HepG2 (cell line): ENCODE measurements at regions not wholly inside any gene's neighbourhood (a gene's known extent, or its start where the extent isn't known, plus 50 kb on each side); places are given as distances from the start of the nearest gene placed in this dataset.

ENCODE experiments used
- ATAC-seq: fragments of 200-7000 bp; cut with Tn5 transposase; 3 replicates; pipeline ENCODE4 v1.9.1; 2020; ENCODE audit warnings: mild to moderate bottlenecking, moderate library complexity
- BruUV-seq: library from RNA; stranded (reverse); fragments of 400-500 nt; replicated peaks from 2 replicates; lab custom pipeline; 2021; lab: Mats Ljungman, UMichigan
- CTCF ChIA-PET: fragments of 300-600 bp; formaldehyde crosslinking; extraction: SDS; loops from one replicate; lab custom pipeline; 2021; ENCODE audit warnings: low total read pairs, inconsistent platforms, low intra/inter-chr PET ratio; lab: Yijun Ruan, JAX
- POLR2A ChIA-PET: fragments of 350-600 bp; sonication (Branson Sonifier 250); formaldehyde crosslinking; loops from one replicate; lab custom pipeline; 2020; ENCODE audit warnings: antibody characterized with exemption, inconsistent platforms; lab: Yijun Ruan, JAX
- DNase-seq: peaks from one replicate; pipeline ENCODE4 v3.0.0-alpha.2; 2015; ENCODE audit warnings: low spot score
- FAIRE-seq: peaks from 3 replicates; lab custom pipeline; 2011; peaks lifted over from hg19 to GRCh38; lab: Jason Lieb, UNC
- H2AFZ ChIP-seq: one replicate; pipeline ENCODE4 v1.6.1; 2011; ENCODE audit warnings: low read length, inconsistent platforms
- H3K27ac ChIP-seq: fragments of 300-600 bp; 3 replicates; pipeline ENCODE4 v1.8.0; 2011; ENCODE audit warnings: mixed run types, mild to moderate bottlenecking, mixed read lengths, low read length, inconsistent platforms; ENCODE audit not compliant: insufficient read depth; ENCODE audit errors: extremely low read length
- H3K27me3 ChIP-seq, 2 experiments: fragments of 200-600 bp in 1 of 2; 2 replicates in 1 of 2; 3 replicates in 1 of 2; pipeline versions ENCODE4 v1.6.0 to v1.8.0; 2011; ENCODE audit warnings: low read length in 2 of 2, mild to moderate bottlenecking in 2 of 2, moderate library complexity in 2 of 2, inconsistent platforms in 1 of 2; ENCODE audit not compliant: insufficient read depth in 2 of 2, control insufficient read depth in 1 of 2
- H3K36me3 ChIP-seq, 2 experiments: fragments of 200-600 bp in 1 of 2; replicated peaks in 1 of 2; 2 replicates in 1 of 2; 3 replicates in 1 of 2; pipeline versions ENCODE4 v1.5.1 to v1.8.0; 2011; ENCODE audit warnings: low read length in 2 of 2, inconsistent platforms in 1 of 2; ENCODE audit not compliant: insufficient read depth in 2 of 2, control insufficient read depth in 1 of 2
- H3K4me1 ChIP-seq: 2 replicates; pipeline ENCODE4 v1.5.1; 2012; ENCODE audit warnings: low read length, inconsistent platforms; ENCODE audit not compliant: insufficient read depth
- H3K4me2 ChIP-seq: 2 replicates; pipeline ENCODE4 v1.6.0; 2011; ENCODE audit warnings: low read depth, low read length, inconsistent platforms
- H3K4me3 ChIP-seq, 3 experiments: fragments of 200-600 bp in 1 of 3; sonication (generic), shearing (Covaris generic) in 1 of 3; replicated peaks in 1 of 3; 2 replicates each; pipeline ENCODE4 v1.5.1; 2011 to 2016; ENCODE audit warnings: low read length in 3 of 3, inconsistent platforms in 2 of 3, low read depth in 2 of 3, mild to moderate bottlenecking in 2 of 3, control low read depth in 1 of 3, mixed read lengths in 1 of 3; ENCODE audit not compliant: insufficient read depth in 1 of 3
- H3K79me2 ChIP-seq: one replicate; pipeline ENCODE4 v1.6.1; 2011; ENCODE audit warnings: low read length, inconsistent platforms; ENCODE audit not compliant: insufficient read depth
- H3K9ac ChIP-seq: 2 replicates; pipeline ENCODE4 v1.6.0; 2011; ENCODE audit warnings: mild to moderate bottlenecking, low read depth, low read length, inconsistent platforms; ENCODE audit not compliant: insufficient read depth
- H3K9me3 ChIP-seq: 2 replicates; pipeline ENCODE4 v1.5.1; 2012; ENCODE audit warnings: mild to moderate bottlenecking, low read length
- H4K20me1 ChIP-seq: 2 replicates; pipeline ENCODE4 v1.6.0; 2011; ENCODE audit warnings: inconsistent platforms, mild to moderate bottlenecking, low read length, moderate library complexity; ENCODE audit not compliant: insufficient read depth
- BCL6 ChIP-seq: IDR thresholded peaks from 2 replicates; pipeline ENCODE4 v1.6.1; 2016; ENCODE audit warnings: missing genetic modification reagents, missing compliant biosample characterization
- ELK4 ChIP-seq: sonication (generic); formaldehyde crosslinking; IDR thresholded peaks from 2 replicates; pipeline ENCODE4 v1.9.0; 2021; ENCODE audit warnings: missing genetic modification reagents, borderline replicate concordance
- EZH2 ChIP-seq: conservative IDR thresholded peaks from 2 replicates; pipeline ENCODE4 v1.6.1; 2012; ENCODE audit warnings: mild to moderate bottlenecking, low read depth, low read length, moderate library complexity
- FOXK2 ChIP-seq: fragments of 450-650 bp; IDR thresholded peaks from 2 replicates; pipeline ENCODE4 v1.6.1; 2016
- JARID2 ChIP-seq: sonication (generic); formaldehyde crosslinking; IDR thresholded peaks from 2 replicates; pipeline ENCODE4 v1.8.1; 2023; ENCODE audit warnings: missing genetic modification reagents, inconsistent platforms; ENCODE audit not compliant: insufficient replicate concordance
- KLF13 ChIP-seq: sonication (generic); formaldehyde crosslinking; IDR thresholded peaks from 2 replicates; pipeline ENCODE4 v1.4.0; 2020; ENCODE audit warnings: mild to moderate bottlenecking, missing genetic modification reagents
- MBD4 ChIP-seq: IDR thresholded peaks from 2 replicates; pipeline ENCODE4 v1.6.1; 2012; ENCODE audit warnings: low read length, inconsistent platforms, borderline replicate concordance
- RFXANK ChIP-seq: IDR thresholded peaks from 2 replicates; pipeline ENCODE4 v1.6.1; 2016
- ZFP36L2 ChIP-seq: sonication (generic); formaldehyde crosslinking; IDR thresholded peaks from 2 replicates; pipeline ENCODE4 v1.4.0; 2020; ENCODE audit warnings: missing genetic modification reagents
- ZFX ChIP-seq: sonication (generic); formaldehyde crosslinking; IDR thresholded peaks from 2 replicates; pipeline ENCODE4 v1.4.0; 2020; ENCODE audit warnings: mild to moderate bottlenecking, low read depth, missing genetic modification reagents, moderate library complexity
- ZNF207 ChIP-seq: fragments of 450-650 bp; IDR thresholded peaks from 2 replicates; pipeline ENCODE4 v1.6.1; 2016; ENCODE audit warnings: antibody characterized with exemption, borderline replicate concordance
- ZNF33A ChIP-seq: sonication (generic); formaldehyde crosslinking; IDR thresholded peaks from 2 replicates; pipeline ENCODE4 v1.5.1; 2020; ENCODE audit warnings: missing genetic modification reagents, mild to moderate bottlenecking, moderate library complexity, borderline replicate concordance
- ZNF383 ChIP-seq: sonication (generic); formaldehyde crosslinking; IDR thresholded peaks from 2 replicates; pipeline ENCODE4 v1.4.0; 2020; ENCODE audit warnings: missing genetic modification reagents, mild to moderate bottlenecking, borderline replicate concordance
- ZNF773 ChIP-seq: sonication (generic); formaldehyde crosslinking; IDR thresholded peaks from 2 replicates; pipeline ENCODE4 v1.4.0; 2020; ENCODE audit warnings: missing genetic modification reagents, borderline replicate concordance
- WGBS: methylation state at CpG from one replicate; pipeline ENCODE4 v1.1.6; 2017; ENCODE audit warnings: low lambda C conversion rate; 5-methylcytosine and 5-hydroxymethylcytosine counted together
- in situ Hi-C: cut with HindIII; loops from 2 replicates; pipeline ENCODE4 v1.10.0; 2017; ENCODE audit warnings: low pct_unique_long_range_greater_than_20kb; ENCODE audit not compliant: extremely low pct_ligation_motif_present
- intact Hi-C: fragments of 100-400 bp; cut with micrococcal nuclease; formaldehyde crosslinking; loops from one replicate; pipeline ENCODE4 v1.10.0; 2022; ENCODE audit not compliant: unreplicated experiment
- TF ChIP-seq, protein P1 (sequence below): sonication (generic); formaldehyde crosslinking; IDR thresholded peaks from 2 replicates; pipeline ENCODE4 v1.5.1; 2020; ENCODE audit warnings: mild to moderate bottlenecking, missing genetic modification reagents, moderate library complexity
- TF ChIP-seq, protein P2 (sequence below): sonication (generic); formaldehyde crosslinking; conservative IDR thresholded peaks from 2 replicates; pipeline ENCODE4 v1.4.0; 2020; ENCODE audit warnings: missing genetic modification reagents
- TF ChIP-seq, protein P3 (sequence below): sonication (generic); formaldehyde crosslinking; IDR thresholded peaks from 2 replicates; pipeline ENCODE4 v1.9.0; 2021; ENCODE audit warnings: missing genetic modification reagents, borderline replicate concordance

DNA sequence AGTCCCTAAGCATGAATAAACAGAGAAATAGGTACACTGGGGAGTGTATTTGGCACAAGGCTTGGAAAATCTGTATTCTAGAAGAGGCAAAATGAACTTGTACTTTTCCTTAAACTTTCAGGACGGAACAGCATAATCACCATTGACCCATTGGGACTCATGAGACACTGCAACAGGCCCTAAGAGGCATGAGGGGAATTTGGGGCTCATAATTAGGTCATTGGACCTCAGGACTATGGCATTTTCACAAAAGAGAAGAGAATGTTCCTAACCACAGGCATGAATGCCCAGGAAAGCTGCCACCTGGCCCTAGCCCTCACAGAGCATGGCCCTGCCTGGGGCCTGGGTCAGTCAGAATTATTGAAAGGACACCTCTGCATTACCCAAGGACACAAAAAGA is 67.9 kb upstream of the PIK3C3 start:
- no peak for TF ChIP-seq ZNF33A (CRISPR knock-in tag)
- TF ChIP-seq ELK4 (CRISPR knock-in tag), result no peak
- TF ChIP-seq ZNF383 (CRISPR knock-in tag), result no peak
- TF ChIP-seq ZFX (CRISPR knock-in tag), result no peak
- no peak for TF ChIP-seq FOXK2
- no peak for TF ChIP-seq KLF13 (CRISPR knock-in tag)
- TF ChIP-seq, protein P1, sequence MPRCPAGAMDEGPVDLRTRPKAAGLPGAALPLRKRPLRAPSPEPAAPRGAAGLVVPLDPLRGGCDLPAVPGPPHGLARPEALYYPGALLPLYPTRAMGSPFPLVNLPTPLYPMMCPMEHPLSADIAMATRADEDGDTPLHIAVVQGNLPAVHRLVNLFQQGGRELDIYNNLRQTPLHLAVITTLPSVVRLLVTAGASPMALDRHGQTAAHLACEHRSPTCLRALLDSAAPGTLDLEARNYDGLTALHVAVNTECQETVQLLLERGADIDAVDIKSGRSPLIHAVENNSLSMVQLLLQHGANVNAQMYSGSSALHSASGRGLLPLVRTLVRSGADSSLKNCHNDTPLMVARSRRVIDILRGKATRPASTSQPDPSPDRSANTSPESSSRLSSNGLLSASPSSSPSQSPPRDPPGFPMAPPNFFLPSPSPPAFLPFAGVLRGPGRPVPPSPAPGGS, result no peak
- TF ChIP-seq BCL6 (CRISPR knock-in tag), result no peak
- TF ChIP-seq, protein P2, sequence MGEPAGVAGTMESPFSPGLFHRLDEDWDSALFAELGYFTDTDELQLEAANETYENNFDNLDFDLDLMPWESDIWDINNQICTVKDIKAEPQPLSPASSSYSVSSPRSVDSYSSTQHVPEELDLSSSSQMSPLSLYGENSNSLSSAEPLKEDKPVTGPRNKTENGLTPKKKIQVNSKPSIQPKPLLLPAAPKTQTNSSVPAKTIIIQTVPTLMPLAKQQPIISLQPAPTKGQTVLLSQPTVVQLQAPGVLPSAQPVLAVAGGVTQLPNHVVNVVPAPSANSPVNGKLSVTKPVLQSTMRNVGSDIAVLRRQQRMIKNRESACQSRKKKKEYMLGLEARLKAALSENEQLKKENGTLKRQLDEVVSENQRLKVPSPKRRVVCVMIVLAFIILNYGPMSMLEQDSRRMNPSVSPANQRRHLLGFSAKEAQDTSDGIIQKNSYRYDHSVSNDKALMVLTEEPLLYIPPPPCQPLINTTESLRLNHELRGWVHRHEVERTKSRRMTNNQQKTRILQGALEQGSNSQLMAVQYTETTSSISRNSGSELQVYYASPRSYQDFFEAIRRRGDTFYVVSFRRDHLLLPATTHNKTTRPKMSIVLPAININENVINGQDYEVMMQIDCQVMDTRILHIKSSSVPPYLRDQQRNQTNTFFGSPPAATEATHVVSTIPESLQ (CRISPR knock-in tag), result no peak
- no peak for TF ChIP-seq JARID2 (CRISPR knock-in tag)
- TF ChIP-seq ZNF207, result no peak
- no peak for TF ChIP-seq ZNF773 (CRISPR knock-in tag)
- TF ChIP-seq RFXANK (CRISPR knock-in tag), result no peak
- TF ChIP-seq MBD4, result no peak
- TF ChIP-seq ZFP36L2, result no peak
- TF ChIP-seq EZH2, result no peak
- TF ChIP-seq, protein P3, sequence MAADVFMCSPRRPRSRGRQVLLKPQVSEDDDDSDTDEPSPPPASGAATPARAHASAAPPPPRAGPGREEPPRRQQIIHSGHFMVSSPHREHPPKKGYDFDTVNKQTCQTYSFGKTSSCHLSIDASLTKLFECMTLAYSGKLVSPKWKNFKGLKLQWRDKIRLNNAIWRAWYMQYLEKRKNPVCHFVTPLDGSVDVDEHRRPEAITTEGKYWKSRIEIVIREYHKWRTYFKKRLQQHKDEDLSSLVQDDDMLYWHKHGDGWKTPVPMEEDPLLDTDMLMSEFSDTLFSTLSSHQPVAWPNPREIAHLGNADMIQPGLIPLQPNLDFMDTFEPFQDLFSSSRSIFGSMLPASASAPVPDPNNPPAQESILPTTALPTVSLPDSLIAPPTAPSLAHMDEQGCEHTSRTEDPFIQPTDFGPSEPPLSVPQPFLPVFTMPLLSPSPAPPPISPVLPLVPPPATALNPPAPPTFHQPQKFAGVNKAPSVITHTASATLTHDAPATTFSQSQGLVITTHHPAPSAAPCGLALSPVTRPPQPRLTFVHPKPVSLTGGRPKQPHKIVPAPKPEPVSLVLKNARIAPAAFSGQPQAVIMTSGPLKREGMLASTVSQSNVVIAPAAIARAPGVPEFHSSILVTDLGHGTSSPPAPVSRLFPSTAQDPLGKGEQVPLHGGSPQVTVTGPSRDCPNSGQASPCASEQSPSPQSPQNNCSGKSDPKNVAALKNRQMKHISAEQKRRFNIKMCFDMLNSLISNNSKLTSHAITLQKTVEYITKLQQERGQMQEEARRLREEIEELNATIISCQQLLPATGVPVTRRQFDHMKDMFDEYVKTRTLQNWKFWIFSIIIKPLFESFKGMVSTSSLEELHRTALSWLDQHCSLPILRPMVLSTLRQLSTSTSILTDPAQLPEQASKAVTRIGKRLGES (CRISPR knock-in tag), result no peak
- TF ChIP-seq, all 625 proteins: peak for 0
- ChIA-PET CTCF (no interaction called here), POLR2A (no interaction called here)
- no peak overlapping the region for H3K4me2 ChIP-seq
- no peaks in the 10 kb centered on the region for H3K36me3 ChIP-seq
- ATAC-seq (no peak), FAIRE-seq (no peak), DNase-seq (no peak)
- no peaks in the 10 kb centered on the region for H3K4me1 ChIP-seq
- H3K9me3 ChIP-seq, result no peaks in the 10 kb centered on the region
- no peak overlapping the region for H3K4me3 ChIP-seq
- BruUV-seq, result no TSS peak
- in situ Hi-C loops, result no loop called here
- intact Hi-C loops, result no loop called here
- no peak overlapping the region for H2AFZ ChIP-seq
- 0% methylated on average over 1 of the region's 1 CpG for WGBS
- H3K27ac ChIP-seq, result no peak overlapping the region
- H3K9ac ChIP-seq, result no peak overlapping the region
- peaks cover 0 to 9% of the 10 kb centered on the region in 2 experiments; a peak in 1 of 5 replicates for H3K27me3 ChIP-seq
- no peaks in the 10 kb centered on the region for H4K20me1 ChIP-seq
- no peaks in the 10 kb centered on the region for H3K79me2 ChIP-seq
